OCI-LY1 (cell line): ENCODE measurements at regions not wholly inside any gene's neighbourhood (a gene's known extent, or its start where the extent isn't known, plus 50 kb on each side); places are given as distances from the start of the nearest gene placed in this dataset.

Experiments
- H2AFZ ChIP-seq: fragments of 200-600 bp; sonication (generic), shearing (Covaris generic); 2 replicates; pipeline ENCODE4 v1.6.0; 2014; ENCODE audit warnings: antibody characterized with exemption, mild to moderate bottlenecking, low read length
- H3F3A ChIP-seq: fragments of 200-600 bp; sonication (generic), shearing (Covaris generic); 2 replicates; pipeline ENCODE4 v1.6.0; 2014; ENCODE audit warnings: mild to moderate bottlenecking, antibody characterized with exemption, low read length, moderate library complexity; ENCODE audit not compliant: insufficient read depth
- H3K27ac ChIP-seq: fragments of 200-600 bp; sonication (generic); 2 replicates; pipeline ENCODE4 v1.5.1; 2014; ENCODE audit warnings: low read length, mixed run types, mild to moderate bottlenecking, low read depth; ENCODE audit not compliant: poor library complexity, severe bottlenecking
- H3K27me3 ChIP-seq: fragments of 200-600 bp; sonication (generic); 2 replicates; pipeline ENCODE4 v1.6.0; 2014; ENCODE audit warnings: antibody characterized with exemption, mild to moderate bottlenecking, low read length, moderate library complexity; ENCODE audit not compliant: insufficient read depth
- H3K36me3 ChIP-seq: fragments of 200-600 bp; sonication (generic); 2 replicates; pipeline ENCODE4 v1.6.1; 2014; ENCODE audit warnings: mild to moderate bottlenecking, antibody characterized with exemption, low read length, moderate library complexity, mixed read lengths; ENCODE audit not compliant: insufficient read depth
- H3K4me1 ChIP-seq: fragments of 200-600 bp; sonication (generic); 2 replicates; pipeline ENCODE4 v1.5.1; 2014; ENCODE audit warnings: mild to moderate bottlenecking, low read length, moderate library complexity; ENCODE audit not compliant: insufficient read depth, severe bottlenecking
- H3K4me2 ChIP-seq: fragments of 200-600 bp; sonication (generic), shearing (Covaris generic); 2 replicates; pipeline ENCODE4 v1.6.1; 2014; ENCODE audit warnings: low read length
- H3K4me3 ChIP-seq: fragments of 200-600 bp; sonication (generic); 2 replicates; pipeline ENCODE4 v1.5.1; 2014; ENCODE audit warnings: low read length, low read depth, mild to moderate bottlenecking, mixed read lengths; ENCODE audit not compliant: poor library complexity, severe bottlenecking
- H3K79me2 ChIP-seq: fragments of 200-600 bp; shearing (Covaris generic); 2 replicates; pipeline ENCODE4 v1.6.1; 2016; ENCODE audit warnings: mixed run types, low read length, mixed read lengths; ENCODE audit not compliant: insufficient read depth
- H3K9ac ChIP-seq: fragments of 200-600 bp; sonication (generic), shearing (Covaris generic); 2 replicates; pipeline ENCODE4 v1.6.1; 2014; ENCODE audit warnings: mild to moderate bottlenecking, low read length, mixed read lengths
- H3K9me2 ChIP-seq: fragments of 200-600 bp; sonication (generic), shearing (Covaris generic); 2 replicates; pipeline ENCODE4 v1.6.1; 2014; ENCODE audit warnings: low read depth, mild to moderate bottlenecking, low read length, mixed read lengths
- H3K9me3 ChIP-seq: fragments of 200-600 bp; shearing (Covaris generic); 2 replicates; pipeline ENCODE4 v1.6.1; 2014; ENCODE audit warnings: low read length, mixed read lengths
- H4K20me1 ChIP-seq: fragments of 200-600 bp; sonication (generic), shearing (Covaris generic); 2 replicates; pipeline ENCODE4 v1.6.0; 2016; ENCODE audit warnings: mild to moderate bottlenecking, low read length; ENCODE audit not compliant: insufficient read depth
- CTCF ChIP-seq: fragments of 200-600 bp; sonication (generic), shearing (Covaris generic); IDR thresholded peaks from 2 replicates; pipeline ENCODE4 v1.5.1; 2017; ENCODE audit warnings: mild to moderate bottlenecking, antibody characterized with exemption, low read length, moderate library complexity, mixed read lengths
- EZH2 ChIP-seq: fragments of 200-600 bp; sonication (generic), shearing (Covaris generic); IDR thresholded peaks from 2 replicates; pipeline ENCODE4 v1.8.0; 2017; ENCODE audit warnings: borderline replicate concordance, mixed run types, mild to moderate bottlenecking, antibody characterized with exemption, low read length, moderate library complexity, mixed read lengths

- no peaks in the 10 kb centered on the region for H4K20me1 ChIP-seq
- H2AFZ ChIP-seq: no peak overlapping the region
- H3K9me2 ChIP-seq: no peaks in the 10 kb centered on the region
- H3K9me3 ChIP-seq: no peaks in the 10 kb centered on the region
- H3K27me3 ChIP-seq: no peaks in the 10 kb centered on the region
- no peaks in the 10 kb centered on the region for H3F3A ChIP-seq
- no peaks in the 10 kb centered on the region for H3K4me1 ChIP-seq
- no peaks in the 10 kb centered on the region for H3K36me3 ChIP-seq
- no peaks in the 10 kb centered on the region for H3K79me2 ChIP-seq
- TF ChIP-seq EZH2: no peak
- no peak for TF ChIP-seq CTCF
- no peak overlapping the region for H3K9ac ChIP-seq
- no peak overlapping the region for H3K4me2 ChIP-seq
- H3K27ac ChIP-seq: no peak overlapping the region
- no peak overlapping the region for H3K4me3 ChIP-seq
Observed at GRCh38 chr9:23598994-23599393, 227.0 kb downstream of the ELAVL2 start.

- Histone ChIP-seq H2AFZ (no peak overlapping the region), H3K9ac (no peak overlapping the region), H3F3A (no peaks in the 10 kb centered on the region), H3K9me3 (no peaks in the 10 kb centered on the region), H4K20me1 (no peaks in the 10 kb centered on the region), H3K27ac (no peak overlapping the region), H3K4me3 (no peak overlapping the region), H3K36me3 (no peaks in the 10 kb centered on the region), H3K4me1 (no peaks in the 10 kb centered on the region), H3K4me2 (no peak overlapping the region), H3K9me2 (no peaks in the 10 kb centered on the region), H3K27me3 (no peaks in the 10 kb centered on the region), H3K79me2 (no peaks in the 10 kb centered on the region)
- TF ChIP-seq CTCF (no peak), EZH2 (no peak)
Observed at GRCh38 chr9:23603311-23603710, 222.7 kb downstream of the ELAVL2 start.

- H3K4me3 ChIP-seq: no peak overlapping the region
- H3F3A ChIP-seq: no peaks in the 10 kb centered on the region
- H4K20me1 ChIP-seq: no peaks in the 10 kb centered on the region
- no peaks in the 10 kb centered on the region for H3K36me3 ChIP-seq
- H3K27ac ChIP-seq: no peak overlapping the region
- no peak overlapping the region for H3K9ac ChIP-seq
- H3K79me2 ChIP-seq: no peaks in the 10 kb centered on the region
- no peak overlapping the region for H3K4me2 ChIP-seq
- no peak for TF ChIP-seq EZH2
- TF ChIP-seq CTCF: no peak
- H3K4me1 ChIP-seq: no peaks in the 10 kb centered on the region
- no peak overlapping the region for H2AFZ ChIP-seq
- H3K27me3 ChIP-seq: no peaks in the 10 kb centered on the region
- no peaks in the 10 kb centered on the region for H3K9me3 ChIP-seq
- no peaks in the 10 kb centered on the region for H3K9me2 ChIP-seq
Observed at GRCh38 chr9:23606107-23606506, 219.9 kb downstream of the ELAVL2 start.
